ACC112 (cell line): ENCODE measurements at regions not wholly inside any gene's neighbourhood (a gene's known extent, or its start where the extent isn't known, plus 50 kb on each side); places are given as distances from the start of the nearest gene placed in this dataset.

Experiments
- H2AFZ ChIP-seq: fragments of 200-600 bp; sonication (generic); one replicate; pipeline ENCODE4 v1.6.0; 2017; ENCODE audit warnings: antibody characterized with exemption, low read length; ENCODE audit not compliant: unreplicated experiment
- H3K27ac ChIP-seq: fragments of 200-600 bp; sonication (generic); 2 replicates; pipeline ENCODE4 v1.5.1; 2014; ENCODE audit warnings: low read depth, mild to moderate bottlenecking, antibody characterized with exemption, low read length, moderate library complexity
- H3K27me3 ChIP-seq: fragments of 200-600 bp; sonication (generic); 2 replicates; pipeline ENCODE4 v1.6.1; 2014; ENCODE audit warnings: mild to moderate bottlenecking, antibody characterized with exemption, low read length, moderate library complexity, mixed read lengths; ENCODE audit not compliant: insufficient read depth
- H3K36me3 ChIP-seq: fragments of 200-600 bp; sonication (generic); 2 replicates; pipeline ENCODE4 v1.6.1; 2016; ENCODE audit warnings: mild to moderate bottlenecking, antibody characterized with exemption, low read length, moderate library complexity, mixed read lengths; ENCODE audit not compliant: insufficient read depth
- H3K4me1 ChIP-seq: fragments of 200-600 bp; sonication (generic); one replicate; pipeline ENCODE4 v1.6.1; 2016; ENCODE audit warnings: low read length, mixed read lengths; ENCODE audit not compliant: insufficient read depth, unreplicated experiment, control insufficient read depth
- H3K4me3 ChIP-seq: fragments of 200-600 bp; sonication (generic); 2 replicates; pipeline ENCODE4 v1.5.1; 2014; ENCODE audit warnings: mild to moderate bottlenecking, low read depth, low read length
- H3K79me2 ChIP-seq: fragments of 200-600 bp; sonication (generic); one replicate; pipeline ENCODE4 v1.6.0; 2016; ENCODE audit warnings: low read length; ENCODE audit not compliant: control insufficient read depth, unreplicated experiment, insufficient read depth

DNA sequence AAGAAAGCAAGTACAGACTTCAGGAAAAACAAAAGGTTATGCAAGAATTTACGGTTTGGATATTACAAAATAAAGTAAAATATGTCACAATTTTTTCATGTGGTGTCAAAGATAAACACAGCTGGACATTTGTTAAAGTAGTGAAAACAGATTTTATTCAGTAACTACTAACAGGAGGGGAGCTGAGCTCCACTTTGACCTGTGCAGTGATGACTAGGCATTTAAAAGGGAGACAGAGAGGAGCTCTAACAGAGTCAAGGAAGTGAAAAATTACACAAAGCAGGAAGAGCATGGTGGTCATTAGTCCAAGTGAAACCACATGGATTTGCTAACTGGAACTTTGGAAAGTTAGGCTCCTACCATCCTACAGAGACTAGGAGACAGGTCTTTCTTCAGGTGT, 263.6 kb upstream of the PCSK5 start:
- Histone ChIP-seq H2AFZ (no peak overlapping the region), H3K36me3 (no peaks in the 10 kb centered on the region), H3K27ac (no peak overlapping the region), H3K4me1 (no peaks in the 10 kb centered on the region), H3K4me3 (no peak overlapping the region), H3K79me2 (no peaks in the 10 kb centered on the region), H3K27me3 (no peaks in the 10 kb centered on the region)

DNA sequence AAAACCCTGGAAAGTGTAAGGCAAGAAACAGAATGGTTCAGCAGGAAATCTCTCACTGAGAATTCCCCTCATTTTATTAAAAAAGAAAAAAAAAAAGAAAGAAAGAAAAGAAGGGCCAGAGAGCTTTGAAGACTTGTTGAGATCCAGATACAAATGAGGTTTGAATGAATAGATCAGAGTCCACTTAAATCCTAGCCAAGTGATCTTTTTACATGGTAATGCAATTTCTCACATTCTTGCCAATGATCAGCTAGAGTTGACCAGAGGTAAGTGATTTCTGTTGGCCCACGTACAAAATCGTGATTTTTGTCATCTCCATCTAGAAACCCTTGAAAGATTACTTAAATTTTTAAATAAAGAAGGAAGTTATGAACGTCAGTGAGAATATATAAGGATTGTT, 261.5 kb upstream of the PCSK5 start:
- Histone ChIP-seq H3K27me3 (no peaks in the 10 kb centered on the region), H3K36me3 (no peaks in the 10 kb centered on the region), H3K4me3 (no peak overlapping the region), H3K79me2 (no peaks in the 10 kb centered on the region), H3K27ac (no peak overlapping the region), H2AFZ (no peak overlapping the region), H3K4me1 (no peaks in the 10 kb centered on the region)

DNA sequence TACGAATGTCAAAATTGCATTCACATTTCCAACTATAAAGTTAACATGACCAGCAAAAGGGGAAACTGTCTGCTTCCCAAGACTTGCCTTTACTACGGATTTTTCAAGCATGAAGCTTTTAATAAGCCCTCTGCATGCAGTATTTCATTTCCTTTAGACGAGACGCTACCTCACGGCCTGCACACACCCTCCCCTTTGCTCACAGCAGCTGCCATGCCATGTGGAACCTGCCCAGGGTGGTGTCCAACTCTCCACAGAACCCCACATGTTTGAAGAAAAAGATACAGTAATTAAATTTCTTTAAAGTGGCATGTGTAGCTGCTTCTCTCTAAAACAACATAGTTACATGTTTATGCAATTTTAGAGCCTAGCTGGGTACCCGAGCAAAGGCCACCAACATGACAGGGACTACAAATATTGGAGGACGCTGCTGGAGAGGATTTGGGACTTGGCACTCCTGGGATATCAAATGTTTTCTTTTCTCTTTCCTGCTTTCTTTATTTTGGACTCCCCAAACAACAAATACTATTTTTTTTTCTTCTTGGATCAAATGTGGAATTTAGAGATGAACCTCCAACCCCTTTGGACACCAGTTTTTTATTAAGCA, 256.9 kb upstream of the PCSK5 start:
- H3K36me3 ChIP-seq = no peaks in the 10 kb centered on the region
- H2AFZ ChIP-seq = no peak overlapping the region
- no peak overlapping the region for H3K27ac ChIP-seq
- no peaks in the 10 kb centered on the region for H3K4me1 ChIP-seq
- no peak overlapping the region for H3K4me3 ChIP-seq
- H3K27me3 ChIP-seq = no peaks in the 10 kb centered on the region
- no peaks in the 10 kb centered on the region for H3K79me2 ChIP-seq

DNA sequence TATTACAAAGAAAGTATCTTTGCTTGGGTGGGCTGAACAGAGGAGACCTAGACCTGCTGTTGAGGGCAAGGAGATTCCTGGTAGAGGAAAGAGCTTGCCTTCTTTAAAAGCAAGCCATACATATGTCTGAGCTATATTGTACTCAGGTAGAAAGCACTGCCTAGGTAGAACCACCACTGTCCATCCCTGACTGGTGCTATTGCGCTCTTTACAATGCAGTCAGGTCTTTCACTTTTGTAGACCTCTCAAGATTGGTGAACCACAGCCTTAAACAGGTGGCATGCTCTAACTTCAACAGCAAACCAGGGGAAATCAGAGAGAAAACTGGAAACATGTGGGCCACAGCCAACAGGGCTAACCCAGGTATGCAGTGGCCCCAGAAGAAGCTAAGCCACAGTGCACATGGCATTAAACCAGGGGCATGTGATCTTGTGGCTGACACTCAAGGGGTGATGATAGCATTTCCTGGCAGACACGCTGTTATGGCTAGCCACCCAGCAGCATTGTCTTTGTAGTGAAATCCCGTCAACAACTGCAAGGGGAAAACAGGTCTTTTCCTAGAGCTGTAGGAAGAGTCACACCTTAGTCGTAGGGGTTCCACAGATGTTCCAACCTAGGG, 253.9 kb upstream of the PCSK5 start:
- no peaks in the 10 kb centered on the region for H3K36me3 ChIP-seq
- H3K27ac ChIP-seq = no peak overlapping the region
- H3K4me1 ChIP-seq = no peaks in the 10 kb centered on the region
- H3K79me2 ChIP-seq = no peaks in the 10 kb centered on the region
- H3K27me3 ChIP-seq = no peaks in the 10 kb centered on the region
- no peak overlapping the region for H2AFZ ChIP-seq
- H3K4me3 ChIP-seq = no peak overlapping the region

DNA sequence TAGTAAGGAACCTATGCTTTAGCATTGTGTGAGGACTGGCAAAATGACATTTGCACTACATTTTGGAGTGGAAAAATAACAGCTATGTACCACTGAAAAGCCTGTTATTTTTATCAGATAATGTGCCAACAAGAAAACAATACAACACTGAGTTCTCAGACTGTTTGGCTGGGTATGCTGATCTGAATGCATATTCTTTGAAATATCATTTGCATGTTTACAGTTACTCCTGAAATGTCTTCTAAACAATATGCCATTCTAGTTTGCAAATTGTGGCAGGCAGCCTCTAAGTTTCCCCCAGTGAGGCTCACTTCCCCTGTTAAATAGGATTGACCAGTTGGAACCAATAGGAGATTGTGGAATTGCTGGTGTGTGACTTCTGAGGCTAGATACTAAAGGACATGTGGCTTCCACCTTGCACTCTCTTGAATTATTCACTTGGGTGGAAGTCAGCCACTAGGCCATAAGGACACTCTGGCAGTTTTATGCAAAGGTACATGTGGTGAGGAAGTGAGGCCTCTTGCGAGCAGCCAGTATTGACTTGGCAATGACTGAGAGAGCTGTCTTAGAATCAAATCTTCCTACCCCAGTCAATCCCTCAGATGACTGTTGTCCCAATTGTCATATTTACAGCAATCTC, 250.4 kb upstream of the PCSK5 start:
- H3K36me3 ChIP-seq = no peaks in the 10 kb centered on the region
- H3K79me2 ChIP-seq = no peaks in the 10 kb centered on the region
- H3K27ac ChIP-seq = no peak overlapping the region
- no peak overlapping the region for H2AFZ ChIP-seq
- no peak overlapping the region for H3K4me3 ChIP-seq
- no peaks in the 10 kb centered on the region for H3K4me1 ChIP-seq
- H3K27me3 ChIP-seq = no peaks in the 10 kb centered on the region

DNA sequence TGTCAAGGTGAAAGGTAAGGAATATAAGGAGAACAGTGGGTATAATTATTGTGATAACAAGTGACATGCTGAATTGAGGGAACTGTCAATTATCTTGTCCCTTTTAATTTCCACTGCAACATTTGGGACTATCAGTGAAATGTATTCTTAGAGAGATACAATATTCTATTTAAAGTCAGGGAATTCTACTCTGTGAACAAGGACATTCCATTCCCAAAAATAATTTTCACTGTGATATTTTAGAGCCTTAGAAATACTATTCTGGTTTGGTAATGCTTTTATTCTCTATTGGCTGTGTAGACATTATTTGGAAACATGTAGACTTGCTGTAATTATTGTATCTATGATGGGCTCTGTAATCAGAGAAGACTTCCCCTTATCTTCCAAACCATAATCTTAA, 248.0 kb upstream of the PCSK5 start:
- H3K36me3 ChIP-seq = no peaks in the 10 kb centered on the region

DNA sequence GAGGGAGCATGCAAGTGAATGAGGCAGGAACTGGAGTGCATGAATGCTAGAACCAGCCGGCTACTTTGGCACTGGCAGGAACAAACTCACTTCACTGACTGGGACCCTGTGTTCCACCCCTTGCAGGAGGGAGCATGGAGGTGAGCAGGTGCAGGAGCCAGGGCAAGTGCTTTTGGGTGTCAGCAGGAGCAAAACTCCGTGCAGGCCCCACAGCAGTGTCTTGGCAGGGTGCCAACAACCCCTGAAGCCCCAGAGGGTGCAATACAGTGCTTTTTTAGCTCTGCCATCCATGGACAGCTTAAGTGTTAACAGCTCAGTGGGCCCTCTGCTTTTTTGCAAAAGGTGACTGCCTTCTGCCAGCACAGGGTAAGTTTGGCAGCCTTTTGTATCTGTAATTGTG, 245.8 kb upstream of the PCSK5 start:
- H3K27me3 ChIP-seq = no peaks in the 10 kb centered on the region
- H3K36me3 ChIP-seq = no peaks in the 10 kb centered on the region
- H2AFZ ChIP-seq = no peak overlapping the region
- no peaks in the 10 kb centered on the region for H3K79me2 ChIP-seq
- no peak overlapping the region for H3K4me3 ChIP-seq
- H3K27ac ChIP-seq = no peak overlapping the region
- H3K4me1 ChIP-seq = no peaks in the 10 kb centered on the region

More for the DNA sequence above, 248.0 kb upstream of the PCSK5 start:
- Histone ChIP-seq H3K79me2 (no peaks in the 10 kb centered on the region), H2AFZ (no peak overlapping the region), H3K4me3 (no peak overlapping the region), H3K27me3 (no peaks in the 10 kb centered on the region), H3K4me1 (no peaks in the 10 kb centered on the region), H3K27ac (no peak overlapping the region)

DNA sequence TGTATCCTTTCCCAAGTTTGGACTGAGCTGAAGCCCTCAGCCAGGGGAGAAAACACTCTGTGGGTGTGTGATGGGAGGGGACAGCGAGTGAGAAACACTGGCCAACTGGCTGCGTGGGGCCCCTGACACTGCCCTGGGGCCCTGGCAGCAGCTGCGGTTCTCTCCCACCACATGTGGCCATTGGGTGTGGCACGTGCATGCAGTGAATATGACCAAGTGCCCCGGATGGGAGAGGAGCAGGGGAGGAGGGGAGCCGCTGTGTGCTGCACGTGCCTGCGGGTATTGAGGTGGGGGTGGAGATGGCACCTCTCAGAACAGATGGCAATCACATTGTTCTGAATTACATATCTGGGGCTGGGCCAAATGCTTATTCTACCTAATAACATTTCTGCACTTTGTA, 242.4 kb upstream of the PCSK5 start:
- Histone ChIP-seq H3K4me3 (no peak overlapping the region), H3K27ac (no peak overlapping the region), H3K79me2 (no peaks in the 10 kb centered on the region), H3K36me3 (no peaks in the 10 kb centered on the region), H3K27me3 (no peaks in the 10 kb centered on the region), H3K4me1 (no peaks in the 10 kb centered on the region), H2AFZ (no peak overlapping the region)

DNA sequence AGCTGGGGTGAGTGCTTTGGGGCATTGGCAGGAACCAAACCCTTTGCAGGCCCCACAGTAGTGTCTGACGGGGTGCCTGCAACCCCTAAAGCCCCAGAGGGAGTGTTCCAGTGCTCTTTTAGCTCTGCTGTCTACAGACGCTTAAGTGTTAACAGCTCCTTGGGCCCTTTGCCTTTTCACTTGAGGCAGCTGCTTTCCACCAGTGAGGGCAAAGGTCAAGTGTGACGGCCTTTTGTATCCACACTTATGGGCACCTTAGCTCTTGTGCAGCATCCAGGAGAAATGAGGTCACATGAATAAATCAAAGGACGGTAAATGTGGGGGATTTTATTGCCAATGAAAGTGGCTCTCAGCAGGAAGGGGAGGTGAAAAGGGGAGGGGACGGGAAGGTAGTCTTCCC, 241.4 kb upstream of the PCSK5 start:
- Histone ChIP-seq H3K27me3 (no peaks in the 10 kb centered on the region), H3K4me1 (no peaks in the 10 kb centered on the region), H3K27ac (no peak overlapping the region), H3K79me2 (no peaks in the 10 kb centered on the region), H3K36me3 (no peaks in the 10 kb centered on the region), H2AFZ (no peak overlapping the region), H3K4me3 (no peak overlapping the region)

DNA sequence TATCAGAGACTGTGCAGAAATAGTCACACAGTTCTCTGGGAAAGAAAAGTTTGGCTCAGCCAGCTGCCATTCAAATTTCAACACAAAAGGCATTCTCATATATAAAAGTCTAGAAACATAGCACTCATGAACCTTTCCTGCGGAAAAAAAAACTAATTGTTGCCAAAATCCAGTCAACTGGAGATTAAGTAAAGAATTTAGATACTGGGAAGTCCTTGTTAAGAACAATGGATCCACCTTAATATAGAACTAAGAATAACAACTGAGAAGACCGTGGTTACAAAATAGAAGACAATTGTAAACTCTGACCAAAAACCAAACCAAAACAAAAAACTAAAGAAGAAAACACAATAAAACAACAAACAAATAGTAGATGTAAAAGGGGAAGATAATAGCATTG, 238.8 kb upstream of the PCSK5 start:
- no peaks in the 10 kb centered on the region for H3K36me3 ChIP-seq
- no peaks in the 10 kb centered on the region for H3K27me3 ChIP-seq
- no peaks in the 10 kb centered on the region for H3K4me1 ChIP-seq
- no peak overlapping the region for H3K4me3 ChIP-seq
- H3K79me2 ChIP-seq = no peaks in the 10 kb centered on the region
- H2AFZ ChIP-seq = no peak overlapping the region
- no peak overlapping the region for H3K27ac ChIP-seq

DNA sequence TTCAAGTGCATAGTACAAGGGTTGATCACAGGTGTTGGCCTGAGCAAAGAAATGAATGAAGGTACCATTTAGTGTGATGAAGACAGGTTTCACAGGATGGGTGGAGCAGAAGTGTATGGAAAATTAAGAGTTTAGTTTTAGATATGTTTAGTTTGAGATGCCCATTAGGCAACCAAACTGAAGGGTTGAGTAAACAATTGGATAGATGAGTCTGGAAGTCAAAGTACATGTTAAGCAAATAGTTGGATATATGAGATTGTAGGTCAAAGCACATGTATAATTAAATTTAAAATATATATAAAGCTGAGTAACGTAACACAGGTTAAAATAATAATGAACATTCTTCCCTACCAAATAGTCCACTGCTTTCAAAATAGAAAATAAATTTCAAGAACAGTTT, 237.1 kb upstream of the PCSK5 start:
- Histone ChIP-seq H3K4me1 (no peaks in the 10 kb centered on the region), H3K27me3 (no peaks in the 10 kb centered on the region), H3K4me3 (no peak overlapping the region), H3K27ac (no peak overlapping the region), H2AFZ (no peak overlapping the region), H3K79me2 (no peaks in the 10 kb centered on the region), H3K36me3 (no peaks in the 10 kb centered on the region)
